Kidney epithelial cell (primary cell): ENCODE measurements at regions not wholly inside any gene's neighbourhood (a gene's known extent, or its start where the extent isn't known, plus 50 kb on each side); places are given as distances from the start of the nearest gene placed in this dataset.

Experiments used
- DNase-seq: peaks from one replicate; pipeline ENCODE4 v3.0.0-alpha.2; 2010; ENCODE audit warnings: low read depth
- H3K27me3 ChIP-seq: 2 replicates; pipeline ENCODE4 v1.6.0; 2011; ENCODE audit warnings: low read length; ENCODE audit not compliant: control insufficient read depth, insufficient read depth
- H3K36me3 ChIP-seq: 2 replicates; pipeline ENCODE4 v1.5.1; 2011; ENCODE audit warnings: low read length; ENCODE audit not compliant: control insufficient read depth, insufficient read depth
- H3K4me3 ChIP-seq: 2 replicates; pipeline ENCODE4 v1.5.1; 2011; ENCODE audit warnings: low read depth, mild to moderate bottlenecking, control low read depth, low read length
- TF ChIP-seq, protein P1 (sequence below): IDR thresholded peaks from 2 replicates; pipeline ENCODE4 v1.5.1; 2011; ENCODE audit warnings: mild to moderate bottlenecking, moderate library complexity, low read length, control low read depth, inconsistent platforms; ENCODE audit not compliant: insufficient read depth, poor library complexity, severe bottlenecking

DNA sequence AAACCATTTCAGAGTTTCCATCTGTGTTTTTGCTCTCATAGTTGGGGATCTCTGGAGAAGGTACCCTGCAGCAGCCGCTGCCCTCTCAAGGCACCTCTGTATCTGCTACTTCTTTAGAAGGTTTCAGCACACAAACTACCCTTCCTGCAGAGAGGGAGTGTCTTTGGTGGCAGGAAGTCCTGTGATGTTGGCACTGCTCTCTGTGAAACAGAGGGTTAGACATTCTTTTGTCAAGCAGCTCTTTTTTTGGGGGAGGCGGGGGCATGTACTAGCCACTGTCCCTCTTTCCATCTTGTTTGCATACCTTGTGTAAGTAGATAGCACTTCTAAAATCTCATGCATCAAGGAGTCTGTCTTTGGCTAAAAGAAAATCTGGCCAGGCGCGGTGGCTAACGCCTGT is 352.6 kb downstream of the BMP4 start:
- Histone ChIP-seq H3K4me3 (no peak overlapping the region), H3K27me3 (no peaks in the 10 kb centered on the region), H3K36me3 (no peaks in the 10 kb centered on the region)
- TF ChIP-seq, protein P1, sequence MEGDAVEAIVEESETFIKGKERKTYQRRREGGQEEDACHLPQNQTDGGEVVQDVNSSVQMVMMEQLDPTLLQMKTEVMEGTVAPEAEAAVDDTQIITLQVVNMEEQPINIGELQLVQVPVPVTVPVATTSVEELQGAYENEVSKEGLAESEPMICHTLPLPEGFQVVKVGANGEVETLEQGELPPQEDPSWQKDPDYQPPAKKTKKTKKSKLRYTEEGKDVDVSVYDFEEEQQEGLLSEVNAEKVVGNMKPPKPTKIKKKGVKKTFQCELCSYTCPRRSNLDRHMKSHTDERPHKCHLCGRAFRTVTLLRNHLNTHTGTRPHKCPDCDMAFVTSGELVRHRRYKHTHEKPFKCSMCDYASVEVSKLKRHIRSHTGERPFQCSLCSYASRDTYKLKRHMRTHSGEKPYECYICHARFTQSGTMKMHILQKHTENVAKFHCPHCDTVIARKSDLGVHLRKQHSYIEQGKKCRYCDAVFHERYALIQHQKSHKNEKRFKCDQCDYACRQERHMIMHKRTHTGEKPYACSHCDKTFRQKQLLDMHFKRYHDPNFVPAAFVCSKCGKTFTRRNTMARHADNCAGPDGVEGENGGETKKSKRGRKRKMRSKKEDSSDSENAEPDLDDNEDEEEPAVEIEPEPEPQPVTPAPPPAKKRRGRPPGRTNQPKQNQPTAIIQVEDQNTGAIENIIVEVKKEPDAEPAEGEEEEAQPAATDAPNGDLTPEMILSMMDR: no peak
- no peak for DNase-seq

DNA sequence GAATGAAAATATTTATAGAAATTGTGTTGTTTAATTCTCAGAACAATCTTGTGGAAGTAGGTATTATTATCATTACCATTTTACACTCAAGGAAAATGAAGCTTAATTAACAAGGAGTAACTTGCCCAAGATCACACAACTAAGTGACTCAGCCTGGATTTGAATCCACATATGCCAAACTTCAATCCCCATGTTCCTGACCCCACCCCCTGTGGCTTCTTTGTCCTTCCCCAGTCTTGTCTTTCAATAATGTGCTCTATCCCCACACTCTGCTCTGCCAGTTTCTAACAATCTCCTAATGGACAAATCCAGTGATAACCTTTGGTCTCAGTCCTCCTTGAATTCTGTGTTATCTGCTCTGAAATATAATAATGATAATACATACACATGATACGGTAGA is 355.2 kb downstream of the BMP4 start:
- TF ChIP-seq, protein P1: no peak
- DNase-seq: no peak
- Histone ChIP-seq H3K4me3 (no peak overlapping the region), H3K36me3 (no peaks in the 10 kb centered on the region), H3K27me3 (no peaks in the 10 kb centered on the region)

GRCh38 chr14:53599221-53599945 is 357.2 kb downstream of the BMP4 start:
- no peaks in the 10 kb centered on the region for H3K27me3 ChIP-seq
- no peaks in the 10 kb centered on the region for H3K36me3 ChIP-seq
- DNase-seq: no peak
- H3K4me3 ChIP-seq: no peak overlapping the region
- TF ChIP-seq, protein P1: no peak

DNA sequence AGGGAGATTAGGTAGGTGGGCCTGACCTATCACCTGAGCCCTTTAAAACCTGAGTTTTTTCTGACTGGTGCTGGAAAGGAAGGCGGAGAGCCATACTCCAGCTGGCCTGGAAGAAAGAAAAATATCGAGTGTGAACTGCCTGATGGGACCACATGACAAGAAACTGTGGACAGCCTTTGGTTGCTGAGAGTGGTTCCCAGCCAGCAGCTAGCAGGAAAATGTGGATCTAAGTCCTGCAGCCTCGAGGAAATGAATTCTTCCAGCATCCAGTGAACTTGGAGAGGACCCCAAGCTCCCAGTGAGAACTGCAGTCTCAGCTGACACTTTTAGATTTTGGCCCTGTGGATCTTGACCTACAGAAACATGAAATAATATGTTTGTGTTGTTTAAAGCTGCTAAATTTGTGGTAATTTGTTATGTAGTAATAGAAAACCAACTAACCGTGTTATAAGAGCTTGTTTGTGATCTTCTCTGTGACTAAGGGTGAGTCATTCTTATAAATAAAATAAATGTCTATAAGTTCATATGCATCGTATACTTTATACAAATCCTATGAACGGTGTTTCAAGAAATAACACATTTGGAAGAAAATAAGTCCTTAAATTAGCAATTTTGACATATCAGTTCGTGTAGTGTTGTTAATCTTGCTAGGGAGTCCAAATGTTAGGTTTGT is 359.6 kb downstream of the BMP4 start:
- TF ChIP-seq, protein P1: no peak
- H3K36me3 ChIP-seq: no peaks in the 10 kb centered on the region
- no peaks in the 10 kb centered on the region for H3K27me3 ChIP-seq
- DNase-seq: no peak
- H3K4me3 ChIP-seq: no peak overlapping the region

GRCh38 chr14:53591816-53592215 is 364.8 kb downstream of the BMP4 start:
- H3K4me3 ChIP-seq: no peak overlapping the region
- no peak for DNase-seq
- TF ChIP-seq, protein P1: no peak
- H3K36me3 ChIP-seq: no peaks in the 10 kb centered on the region
- H3K27me3 ChIP-seq: no peaks in the 10 kb centered on the region
